Astrocyte (in vitro differentiated cells and primary cell): ENCODE measurements at regions not wholly inside any gene's neighbourhood (a gene's known extent, or its start where the extent isn't known, plus 50 kb on each side); places are given as distances from the start of the nearest gene placed in this dataset.

Source experiments
- CTCF ChIP-seq: IDR thresholded peaks from 2 replicates; pipeline ENCODE4 v1.5.1; 2011; ENCODE audit warnings: low read depth, mild to moderate bottlenecking, inconsistent platforms, low read length, moderate library complexity; ENCODE audit not compliant: insufficient read depth
- EZH2 ChIP-seq: IDR thresholded peaks from 2 replicates; pipeline ENCODE4 v1.6.1; 2012; ENCODE audit warnings: mild to moderate bottlenecking, low read length, inconsistent platforms; ENCODE audit not compliant: insufficient read depth

GRCh38 chr4:187166886-187167512 is 443.3 kb upstream of the FAT1 start:
- TF ChIP-seq CTCF, result no peak
- TF ChIP-seq EZH2, result no peak
